Smooth muscle cell (in vitro differentiated cells): ENCODE measurements at regions not wholly inside any gene's neighbourhood (a gene's known extent, or its start where the extent isn't known, plus 50 kb on each side); places are given as distances from the start of the nearest gene placed in this dataset.
A peak's percentile ranks its signal among the peaks of the same experiment; 100 is the strongest.

Experiments used
- DNase-seq: peaks from one replicate; lab custom pipeline; 2025; ENCODE audit not compliant: unreplicated experiment; lab: John Stamatoyannopoulos, UW
- H2AFZ ChIP-seq: fragments of 200-600 bp; sonication (generic); 2 replicates; pipeline ENCODE4 v1.6.0; 2016; ENCODE audit warnings: antibody characterized with exemption, low read depth, mild to moderate bottlenecking
- H3F3A ChIP-seq: fragments of 200-600 bp; sonication (generic); 2 replicates; pipeline ENCODE4 v1.6.0; 2017; ENCODE audit warnings: antibody characterized with exemption, low read depth
- H3K27ac ChIP-seq: fragments of 200-600 bp; sonication (generic); 2 replicates; pipeline ENCODE4 v1.5.1; 2016; ENCODE audit warnings: low read depth, mild to moderate bottlenecking
- H3K27me3 ChIP-seq: fragments of 200-600 bp; sonication (generic); 2 replicates; pipeline ENCODE4 v1.6.1; 2016; ENCODE audit warnings: low read depth, mild to moderate bottlenecking
- H3K36me3 ChIP-seq: fragments of 200-600 bp; sonication (generic); 2 replicates; pipeline ENCODE4 v1.5.1; 2016; ENCODE audit warnings: low read depth
- H3K4me1 ChIP-seq: fragments of 200-600 bp; sonication (generic); 2 replicates; pipeline ENCODE4 v1.5.1; 2016; ENCODE audit warnings: low read depth
- H3K4me2 ChIP-seq: fragments of 200-600 bp; sonication (generic); 2 replicates; pipeline ENCODE4 v1.6.0; 2016; ENCODE audit warnings: mild to moderate bottlenecking
- H3K4me3 ChIP-seq: fragments of 200-600 bp; sonication (generic); 2 replicates; pipeline ENCODE4 v1.5.1; 2016; ENCODE audit warnings: mild to moderate bottlenecking
- H3K79me2 ChIP-seq: fragments of 200-600 bp; sonication (generic); 2 replicates; pipeline ENCODE4 v1.6.0; 2016; ENCODE audit warnings: low read depth, mild to moderate bottlenecking
- H3K9ac ChIP-seq: fragments of 200-600 bp; sonication (generic); 2 replicates; pipeline ENCODE4 v1.6.0; 2016; ENCODE audit warnings: low read depth
- H3K9me3 ChIP-seq: fragments of 200-600 bp; sonication (generic); replicated peaks from 2 replicates; pipeline ENCODE4 v1.5.1; 2016; ENCODE audit warnings: low read depth
- H4K20me1 ChIP-seq: fragments of 200-600 bp; sonication (generic); 2 replicates; pipeline ENCODE4 v1.6.0; 2016; ENCODE audit warnings: low read depth
- WGBS: methylation state at CpG from one replicate; pipeline ENCODE4 v1.1.7; 2016; ENCODE audit warnings: low lambda C conversion rate; 5-methylcytosine and 5-hydroxymethylcytosine counted together
- TF ChIP-seq, protein P1 (sequence below): fragments of 200-600 bp; sonication (generic); IDR thresholded peaks from 2 replicates; pipeline ENCODE4 v1.5.1; 2017; ENCODE audit warnings: borderline replicate concordance, mild to moderate bottlenecking, antibody characterized with exemption; ENCODE audit not compliant: insufficient read depth, poor library complexity, severe bottlenecking

- H3K27me3 ChIP-seq, result no peaks in the 10 kb centered on the region
- no peaks in the 10 kb centered on the region for H3K9me3 ChIP-seq
- no peaks in the 10 kb centered on the region for H3K79me2 ChIP-seq
- H3K4me2 ChIP-seq, result peak overlapping the region; percentile 69
- no peaks in the 10 kb centered on the region for H3K36me3 ChIP-seq
- no peaks in the 10 kb centered on the region for H4K20me1 ChIP-seq
- H3K4me3 ChIP-seq, result no peak overlapping the region
- no peak overlapping the region for H3K9ac ChIP-seq
- 53% methylated on average over 4 of the region's 4 CpGs for WGBS
- peaks cover 31% of the 10 kb centered on the region for H3F3A ChIP-seq
- H3K27ac ChIP-seq, result peak overlapping the region; percentile 50
- H2AFZ ChIP-seq, result peak overlapping the region; percentile 25
- no peak for DNase-seq
- H3K4me1 ChIP-seq, result peaks cover 50% of the 10 kb centered on the region
- TF ChIP-seq, protein P1, sequence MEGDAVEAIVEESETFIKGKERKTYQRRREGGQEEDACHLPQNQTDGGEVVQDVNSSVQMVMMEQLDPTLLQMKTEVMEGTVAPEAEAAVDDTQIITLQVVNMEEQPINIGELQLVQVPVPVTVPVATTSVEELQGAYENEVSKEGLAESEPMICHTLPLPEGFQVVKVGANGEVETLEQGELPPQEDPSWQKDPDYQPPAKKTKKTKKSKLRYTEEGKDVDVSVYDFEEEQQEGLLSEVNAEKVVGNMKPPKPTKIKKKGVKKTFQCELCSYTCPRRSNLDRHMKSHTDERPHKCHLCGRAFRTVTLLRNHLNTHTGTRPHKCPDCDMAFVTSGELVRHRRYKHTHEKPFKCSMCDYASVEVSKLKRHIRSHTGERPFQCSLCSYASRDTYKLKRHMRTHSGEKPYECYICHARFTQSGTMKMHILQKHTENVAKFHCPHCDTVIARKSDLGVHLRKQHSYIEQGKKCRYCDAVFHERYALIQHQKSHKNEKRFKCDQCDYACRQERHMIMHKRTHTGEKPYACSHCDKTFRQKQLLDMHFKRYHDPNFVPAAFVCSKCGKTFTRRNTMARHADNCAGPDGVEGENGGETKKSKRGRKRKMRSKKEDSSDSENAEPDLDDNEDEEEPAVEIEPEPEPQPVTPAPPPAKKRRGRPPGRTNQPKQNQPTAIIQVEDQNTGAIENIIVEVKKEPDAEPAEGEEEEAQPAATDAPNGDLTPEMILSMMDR, result no peak
These were observed 153.4 kb upstream of the ANK2 start for GRCh38 chr4:112895811-112896608.

- H3K36me3 ChIP-seq, result no peaks in the 10 kb centered on the region
These were observed 152.8 kb upstream of the ANK2 start for GRCh38 chr4:112896609-112897190.

GRCh38 chr4:112897543-112897942 lies 151.9 kb upstream of the ANK2 start:
- H3K36me3 ChIP-seq, result no peaks in the 10 kb centered on the region
- H3K4me3 ChIP-seq, result no peak overlapping the region
- H3K9ac ChIP-seq, result no peak overlapping the region
- H3K4me1 ChIP-seq, result peaks cover 58% of the 10 kb centered on the region
- H3K79me2 ChIP-seq, result no peaks in the 10 kb centered on the region
- no peaks in the 10 kb centered on the region for H3K9me3 ChIP-seq
- H4K20me1 ChIP-seq, result no peaks in the 10 kb centered on the region
- 31% methylated on average over 2 of the region's 2 CpGs for WGBS
- H3K27ac ChIP-seq, result peak overlapping the region; percentile 50
- H3F3A ChIP-seq, result peaks cover 31% of the 10 kb centered on the region
- no peaks in the 10 kb centered on the region for H3K27me3 ChIP-seq
- no peak overlapping the region for H2AFZ ChIP-seq
- TF ChIP-seq, protein P1, result no peak
- DNase-seq, result no peak
- H3K4me2 ChIP-seq, result no peak overlapping the region

More at GRCh38 chr4:112896609-112897190, 152.8 kb upstream of the ANK2 start:
- H4K20me1 ChIP-seq, result no peaks in the 10 kb centered on the region
- no peak overlapping the region for H3K9ac ChIP-seq
- H3K4me2 ChIP-seq, result peak overlapping the region; percentile 69
- no peaks in the 10 kb centered on the region for H3K79me2 ChIP-seq
- no peaks in the 10 kb centered on the region for H3K27me3 ChIP-seq
- WGBS, result 53% methylated on average over 9 of the region's 9 CpGs
- H3K4me1 ChIP-seq, result peaks cover 50% of the 10 kb centered on the region
- peaks cover 31% of the 10 kb centered on the region for H3F3A ChIP-seq
- no peaks in the 10 kb centered on the region for H3K9me3 ChIP-seq
- H3K27ac ChIP-seq, result peak overlapping the region; percentile 50
- peak overlapping the region; percentile 6 for H2AFZ ChIP-seq
- TF ChIP-seq, protein P1, result no peak
- DNase-seq, result no peak
- no peak overlapping the region for H3K4me3 ChIP-seq
